Epithelial cell of prostate (primary cell): ENCODE measurements at regions not wholly inside any gene's neighbourhood (a gene's known extent, or its start where the extent isn't known, plus 50 kb on each side); places are given as distances from the start of the nearest gene placed in this dataset.

Experiments used
- DNase-seq: peaks from one replicate; pipeline ENCODE4 v3.0.0-alpha.2; 2011; ENCODE audit warnings: low read depth, low spot score
- H3K27ac ChIP-seq: fragments of 450-650 bp; 2 replicates; pipeline ENCODE4 v1.5.1; 2017; ENCODE audit warnings: mild to moderate bottlenecking

DNA sequence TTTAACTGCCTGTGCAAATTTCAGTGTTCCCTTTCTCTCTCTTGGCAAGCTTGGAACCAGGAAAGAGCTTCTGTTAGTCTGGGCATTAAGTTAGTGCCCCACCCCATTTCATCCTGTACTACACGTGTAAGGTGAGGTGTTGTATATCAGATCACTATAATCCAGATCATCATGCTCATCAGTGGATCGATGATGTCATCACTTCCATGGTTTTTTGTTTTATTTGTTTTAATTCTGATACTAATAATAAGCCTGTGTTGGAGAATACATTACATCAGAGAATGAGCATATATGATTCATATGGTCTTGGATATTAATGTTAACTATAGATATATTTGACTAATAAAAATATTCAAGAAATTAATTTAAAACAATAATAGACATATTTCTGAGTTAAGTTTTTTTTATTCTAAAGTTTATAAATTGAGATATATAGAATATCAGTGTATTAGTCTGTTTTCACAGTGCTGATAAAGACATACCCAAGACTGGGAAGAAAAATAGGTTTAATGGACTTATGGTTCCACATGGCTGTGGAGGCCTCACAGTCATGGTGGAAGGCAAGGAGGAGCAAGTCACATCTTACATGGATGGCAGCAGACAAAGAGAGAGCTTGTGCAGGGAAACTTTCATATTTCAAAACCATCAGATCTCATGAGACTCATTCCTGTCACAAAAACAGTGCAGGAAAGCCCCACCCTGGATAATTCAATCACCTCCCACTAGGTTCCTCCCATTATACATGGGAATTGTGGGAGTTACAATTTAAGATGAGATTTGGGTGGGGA lies 588.3 kb upstream of the B3GALT2 start:
- no peak overlapping the region for H3K27ac ChIP-seq
- DNase-seq = no peak

DNA sequence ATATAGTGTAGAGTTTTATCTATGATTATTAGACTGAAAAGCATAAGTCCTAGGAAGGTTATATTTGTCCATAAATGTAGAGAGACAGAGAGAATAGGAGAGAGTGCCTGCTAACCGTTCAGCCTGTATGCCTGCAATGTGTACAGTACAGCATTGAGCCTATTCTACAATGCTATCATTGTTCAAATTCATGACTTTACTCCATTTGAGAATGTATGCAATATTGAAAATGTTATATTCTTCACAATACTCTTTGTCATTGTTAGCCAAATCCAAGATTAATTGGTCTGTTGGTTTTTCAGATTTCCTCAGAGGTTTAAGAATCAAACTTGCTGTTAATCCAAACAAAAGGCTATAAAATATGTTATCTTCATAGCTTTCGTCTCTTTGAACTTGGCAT lies 585.2 kb upstream of the B3GALT2 start:
- DNase-seq = no peak
- H3K27ac ChIP-seq = no peak overlapping the region

DNA sequence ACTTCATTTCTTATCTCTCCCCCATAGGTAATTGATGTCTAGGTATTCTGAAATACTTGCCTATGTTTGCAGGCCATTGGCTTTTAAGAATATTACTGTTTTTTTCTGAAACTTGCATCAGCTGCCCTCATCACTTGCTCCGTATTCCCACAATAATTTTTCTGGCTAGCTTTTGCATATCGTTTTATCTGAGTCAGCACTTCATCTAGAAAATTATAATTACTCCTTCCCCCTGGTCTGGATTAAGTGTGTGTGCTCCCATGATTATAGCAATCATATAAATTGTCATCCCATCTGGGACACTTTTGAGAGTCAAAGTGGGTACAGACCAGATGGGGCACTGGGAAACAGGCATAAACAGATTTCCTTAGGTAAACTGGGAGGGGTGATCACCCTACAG lies 583.2 kb upstream of the B3GALT2 start:
- H3K27ac ChIP-seq = no peak overlapping the region
- DNase-seq = no peak

DNA sequence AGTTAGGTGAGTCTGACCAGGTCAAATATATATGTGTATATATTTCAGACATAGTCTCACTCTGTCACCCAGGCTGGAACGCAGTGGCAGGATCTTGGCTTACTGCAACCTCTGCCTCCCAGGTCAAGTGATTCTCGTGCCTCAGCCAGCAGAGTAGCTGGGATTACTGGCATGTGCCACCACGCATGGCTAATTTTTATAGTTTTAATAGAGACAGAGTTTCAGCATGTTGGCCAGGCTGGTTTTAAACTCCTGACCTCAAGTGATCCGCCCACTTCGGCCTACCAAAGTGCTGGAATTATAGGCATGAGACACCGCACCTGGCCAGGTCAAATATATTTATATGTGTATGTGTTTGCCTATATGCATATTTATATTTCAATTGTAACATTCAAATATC lies 581.5 kb upstream of the B3GALT2 start:
- H3K27ac ChIP-seq = no peak overlapping the region
- DNase-seq = no peak

GRCh38 chr1:193766329-193766728 lies 579.9 kb upstream of the B3GALT2 start:
- no peak for DNase-seq
- H3K27ac ChIP-seq = no peak overlapping the region

- no peak for DNase-seq
- H3K27ac ChIP-seq = no peak overlapping the region
Measured at GRCh38 chr1:193763266-193763665, 576.9 kb upstream of the B3GALT2 start.

DNA sequence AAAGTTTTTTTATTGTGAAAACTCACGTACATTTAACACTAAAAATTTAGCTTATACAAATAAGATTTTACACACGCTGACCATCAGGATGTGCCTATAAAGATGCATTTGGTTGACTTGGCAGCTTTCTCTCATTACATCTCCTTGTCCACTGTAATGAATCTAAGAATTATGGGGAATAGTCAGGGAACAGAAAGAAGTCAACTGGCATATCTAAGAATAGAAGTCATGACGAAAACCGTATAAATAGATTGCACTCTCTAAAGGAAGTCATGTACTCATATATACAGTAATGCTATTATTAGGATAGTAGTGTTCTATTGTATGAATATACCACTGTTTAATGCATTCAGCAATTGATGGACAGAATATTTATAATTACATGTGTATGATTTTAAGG lies 575.8 kb upstream of the B3GALT2 start:
- no peak overlapping the region for H3K27ac ChIP-seq
- DNase-seq = no peak

DNA sequence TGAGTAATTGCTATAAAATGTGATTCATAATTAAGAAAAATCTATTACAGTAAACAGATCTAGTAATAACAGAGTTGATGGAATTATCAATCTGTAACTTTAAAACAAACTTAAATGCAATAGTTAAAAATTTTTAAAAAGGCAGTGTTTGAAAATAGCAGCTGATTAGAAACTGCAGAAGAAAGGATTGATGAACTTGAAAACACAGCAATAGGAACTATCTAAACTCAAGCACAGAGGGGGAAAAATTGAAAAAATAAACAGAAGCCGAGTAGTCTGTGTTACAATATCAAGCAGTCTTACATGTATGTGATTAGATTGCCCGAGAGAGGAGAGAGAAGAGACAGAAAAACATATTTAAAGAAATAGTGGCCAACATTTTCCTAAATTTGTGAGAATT lies 569.0 kb upstream of the B3GALT2 start:
- DNase-seq = no peak

GRCh38 chr1:193754732-193755427 lies 568.5 kb upstream of the B3GALT2 start:
- no peak for DNase-seq
- H3K27ac ChIP-seq = no peak overlapping the region

More for the DNA sequence above, 569.0 kb upstream of the B3GALT2 start:
- no peak overlapping the region for H3K27ac ChIP-seq

DNA sequence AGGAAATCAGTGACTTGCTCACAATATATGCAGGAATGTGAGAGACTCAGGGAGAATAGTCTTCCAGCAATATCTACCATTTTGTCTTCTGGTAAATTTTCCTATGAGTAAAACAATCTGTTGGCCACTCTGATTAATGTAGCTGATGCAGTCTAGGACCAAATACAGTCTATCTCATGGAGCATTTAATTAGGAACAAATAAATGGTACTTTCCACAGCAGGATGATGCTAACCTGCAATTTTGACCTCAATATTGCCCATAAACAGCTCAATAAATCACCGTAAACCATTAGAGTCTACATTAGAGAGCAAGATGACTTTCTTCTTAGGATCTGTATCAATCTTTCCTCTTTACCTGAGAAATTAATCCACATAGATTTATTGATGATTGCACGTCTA lies 567.7 kb upstream of the B3GALT2 start:
- DNase-seq = no peak
- no peak overlapping the region for H3K27ac ChIP-seq

- no peak overlapping the region for H3K27ac ChIP-seq
- no peak for DNase-seq
Measured at GRCh38 chr1:193753038-193753756, 566.8 kb upstream of the B3GALT2 start.

DNA sequence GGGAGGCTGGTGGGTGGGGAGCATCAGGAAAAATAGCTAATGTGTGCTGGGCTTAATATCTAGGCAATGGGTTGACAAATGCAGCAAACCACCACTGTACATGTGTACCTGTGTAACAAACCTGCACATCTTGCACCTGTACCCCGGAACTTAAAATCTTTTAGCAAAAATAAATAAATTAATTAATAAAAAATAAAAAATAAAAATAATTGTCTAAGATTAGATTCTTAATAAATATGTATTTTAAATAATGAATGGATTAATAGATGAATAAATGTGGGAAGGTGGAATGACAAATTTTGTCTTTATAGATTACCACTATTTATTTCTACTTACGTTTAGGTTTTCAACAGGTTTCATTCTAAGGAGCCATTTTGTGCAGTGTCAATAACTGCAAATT lies 563.5 kb upstream of the B3GALT2 start:
- no peak for DNase-seq

GRCh38 chr1:193747579-193747978 lies 561.2 kb upstream of the B3GALT2 start:
- no peak for DNase-seq
- H3K27ac ChIP-seq = no peak overlapping the region

More for the DNA sequence above, 563.5 kb upstream of the B3GALT2 start:
- no peak overlapping the region for H3K27ac ChIP-seq

DNA sequence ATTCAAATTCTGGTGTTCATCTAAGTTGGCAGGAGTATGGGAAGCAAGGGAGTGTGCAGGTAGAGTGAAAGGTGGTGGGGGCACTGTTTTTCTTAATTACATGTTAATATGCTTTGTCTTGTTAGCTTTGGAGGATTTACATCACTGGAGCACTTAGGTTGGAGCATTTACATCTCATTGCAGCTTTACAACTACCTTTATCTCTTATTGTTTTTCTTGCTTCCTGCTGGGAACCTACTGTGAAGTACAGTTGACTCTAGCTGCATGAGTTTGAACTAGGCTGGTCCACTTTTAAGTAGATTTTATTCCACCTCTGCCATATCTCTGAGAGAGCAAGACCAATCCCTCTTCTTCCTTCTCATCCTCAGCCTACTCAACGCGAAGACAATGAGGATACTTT lies 554.8 kb upstream of the B3GALT2 start:
- no peak for DNase-seq
- no peak overlapping the region for H3K27ac ChIP-seq

GRCh38 chr1:193740762-193741161 lies 554.3 kb upstream of the B3GALT2 start:
- H3K27ac ChIP-seq = no peak overlapping the region
- no peak for DNase-seq

DNA sequence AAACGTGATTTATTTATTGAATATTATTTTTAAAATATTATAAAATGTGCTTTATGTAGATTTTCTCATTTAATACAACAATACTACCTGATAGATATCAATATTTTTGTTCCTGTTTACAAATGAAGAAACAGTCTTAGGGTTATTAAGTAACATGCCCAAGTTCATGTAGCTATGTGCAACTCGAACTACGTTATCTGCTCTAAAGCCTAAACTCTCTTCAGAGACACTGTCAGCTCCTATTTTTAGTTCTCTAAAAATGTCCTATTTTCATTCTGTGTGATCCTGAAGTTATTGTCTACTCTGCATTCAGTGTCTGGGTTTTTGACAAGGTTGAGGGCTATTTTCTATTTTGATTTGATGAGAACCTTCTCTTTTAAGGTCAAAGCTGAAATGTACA lies 550.1 kb upstream of the B3GALT2 start:
- no peak overlapping the region for H3K27ac ChIP-seq
- no peak for DNase-seq

GRCh38 chr1:193733674-193734073 lies 547.3 kb upstream of the B3GALT2 start:
- no peak for DNase-seq
- no peak overlapping the region for H3K27ac ChIP-seq

DNA sequence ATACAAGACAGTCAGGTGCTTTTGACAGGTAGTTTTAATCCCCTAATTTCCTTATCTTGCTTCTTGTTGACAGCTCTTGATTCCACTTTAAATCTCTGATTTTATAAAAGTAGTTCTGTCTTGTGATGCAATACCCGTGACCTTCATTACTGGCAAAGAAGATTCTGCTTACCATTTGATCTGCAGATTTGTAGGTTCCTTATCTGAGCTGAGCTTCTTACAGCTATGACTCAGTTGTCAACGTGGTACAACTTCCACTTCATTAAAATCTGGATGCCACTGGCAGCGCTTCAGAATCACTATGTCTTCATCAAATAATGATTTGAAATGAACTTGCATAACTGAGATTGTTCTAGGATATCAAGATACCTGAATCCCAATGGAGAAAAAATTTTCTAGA lies 543.6 kb upstream of the B3GALT2 start:
- DNase-seq = no peak
- H3K27ac ChIP-seq = no peak overlapping the region

- no peak for DNase-seq
- no peak overlapping the region for H3K27ac ChIP-seq
Measured at GRCh38 chr1:193729429-193729828, 543.0 kb upstream of the B3GALT2 start.

DNA sequence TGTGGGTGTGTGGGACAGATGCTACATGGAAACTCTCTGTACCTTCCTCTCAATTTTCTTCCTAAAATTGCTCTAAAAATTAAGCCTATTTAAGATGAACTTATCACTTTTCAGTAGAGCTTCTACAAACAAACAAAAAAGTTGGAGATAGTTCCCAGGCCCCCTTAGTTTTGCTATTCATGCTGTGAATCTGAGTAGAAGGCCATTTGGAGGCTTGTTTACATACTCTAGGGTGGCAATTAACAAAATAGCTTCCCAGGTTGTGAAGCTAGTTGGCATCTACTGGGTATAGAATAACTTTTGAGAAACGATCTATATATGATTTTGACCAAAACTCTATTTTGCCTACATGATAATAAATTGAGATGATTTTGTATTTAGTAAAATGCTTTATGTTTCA lies 541.4 kb upstream of the B3GALT2 start:
- no peak for DNase-seq
- H3K27ac ChIP-seq = no peak overlapping the region

GRCh38 chr1:193726722-193727121 lies 540.3 kb upstream of the B3GALT2 start:
- DNase-seq = no peak
- H3K27ac ChIP-seq = no peak overlapping the region
